ENCODE measurements at regions not wholly inside any gene's neighbourhood (a gene's known extent, or its start where the extent isn't known, plus 50 kb on each side); places are given as distances from the start of the nearest gene placed in this dataset.

- Histone ChIP-seq H3K36me3 (no peaks in the 10 kb centered on the region), H3K27me3 (no peaks in the 10 kb centered on the region), H3K4me3 (no peak overlapping the region), H3K4me1 (no peaks in the 10 kb centered on the region), H3K9me3 (no peaks in the 10 kb centered on the region), H3K27ac (no peak overlapping the region)
- WGBS, 5 donors, result 79 to 90% (median 86%) methylated on average over 1 of the region's 1 CpG
- intact Hi-C loops (cut with DNase I; ENCODE audit: low total_unique reads), result no loop called here
- DNase-seq, result no peak
- TF ChIP-seq POLR2A (IDR thresholded peaks at IDR 0.05) (no peak), POLR2AphosphoS5 (IDR thresholded peaks at IDR 0.05) (no peak), CTCF (IDR thresholded peaks at IDR 0.05) (no peak), EP300 (IDR thresholded peaks at IDR 0.05) (no peak)
Measured at GRCh38 chr7:136079066-136079465, 101.9 kb upstream of the MTPN start.

DNA sequence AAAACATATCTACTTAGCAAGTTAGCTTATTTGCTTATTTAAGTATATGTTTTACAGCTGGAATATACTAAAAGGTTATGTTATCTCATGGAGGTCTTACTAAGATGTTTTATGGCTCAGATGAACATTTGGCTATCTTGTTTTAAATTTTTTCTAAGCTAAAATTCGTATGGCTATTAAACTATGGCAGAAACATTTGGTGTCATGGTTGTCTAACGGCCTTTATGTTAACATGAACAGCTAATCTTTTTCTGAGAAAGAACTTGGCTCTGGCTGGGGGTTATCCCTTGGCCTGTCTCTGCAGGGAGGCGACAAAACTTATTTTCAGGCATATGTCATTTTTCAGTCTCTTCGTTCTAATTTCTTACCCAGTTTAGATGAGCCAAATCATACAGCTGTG is 101.5 kb upstream of the MTPN start:
- 61 to 75% (median 70%) methylated on average over 4 of the region's 4 CpGs for WGBS, 5 donors
- intact Hi-C loops (cut with DNase I; ENCODE audit: low total_unique reads), result no loop called here
- no peak for DNase-seq
- H3K4me3 ChIP-seq, result no peak overlapping the region
- no peak overlapping the region for H3K27ac ChIP-seq
- H3K4me1 ChIP-seq, result no peaks in the 10 kb centered on the region
- no peaks in the 10 kb centered on the region for H3K27me3 ChIP-seq
- no peaks in the 10 kb centered on the region for H3K9me3 ChIP-seq
- TF ChIP-seq CTCF (IDR thresholded peaks at IDR 0.05) (no peak), POLR2AphosphoS5 (IDR thresholded peaks at IDR 0.05) (no peak), POLR2A (IDR thresholded peaks at IDR 0.05) (no peak)
- no peaks in the 10 kb centered on the region for H3K36me3 ChIP-seq

GRCh38 chr7:136076954-136077353 is 99.8 kb upstream of the MTPN start:
- no peak for DNase-seq
- WGBS, 5 donors, result 68 to 92% (median 81%) methylated on average over 2 of the region's 2 CpGs
- no peak overlapping the region for H3K4me3 ChIP-seq
- no peaks in the 10 kb centered on the region for H3K27me3 ChIP-seq
- TF ChIP-seq POLR2A (IDR thresholded peaks at IDR 0.05), result no peak
- no peak overlapping the region for H3K27ac ChIP-seq
- H3K36me3 ChIP-seq, result no peaks in the 10 kb centered on the region
- H3K4me1 ChIP-seq, result no peaks in the 10 kb centered on the region
- intact Hi-C loops (cut with DNase I; ENCODE audit: low total_unique reads), result no loop called here
- H3K9me3 ChIP-seq, result no peaks in the 10 kb centered on the region

- Histone ChIP-seq H3K4me1 (no peaks in the 10 kb centered on the region), H3K4me3 (no peak overlapping the region), H3K27ac (no peak overlapping the region), H3K9me3 (no peaks in the 10 kb centered on the region), H3K27me3 (no peaks in the 10 kb centered on the region), H3K36me3 (no peaks in the 10 kb centered on the region)
- intact Hi-C loops (cut with DNase I; ENCODE audit: low total_unique reads), result no loop called here
- 11 to 36% (median 23%) methylated on average over 2 of the region's 2 CpGs for WGBS, 5 donors
- TF ChIP-seq CTCF (IDR thresholded peaks at IDR 0.05) (no peak), POLR2AphosphoS5 (IDR thresholded peaks at IDR 0.05) (no peak), POLR2A (IDR thresholded peaks at IDR 0.05) (no peak), EP300 (IDR thresholded peaks at IDR 0.05) (no peak)
- DNase-seq, result no peak
Measured at GRCh38 chr7:136074843-136075242, 97.7 kb upstream of the MTPN start.

DNA sequence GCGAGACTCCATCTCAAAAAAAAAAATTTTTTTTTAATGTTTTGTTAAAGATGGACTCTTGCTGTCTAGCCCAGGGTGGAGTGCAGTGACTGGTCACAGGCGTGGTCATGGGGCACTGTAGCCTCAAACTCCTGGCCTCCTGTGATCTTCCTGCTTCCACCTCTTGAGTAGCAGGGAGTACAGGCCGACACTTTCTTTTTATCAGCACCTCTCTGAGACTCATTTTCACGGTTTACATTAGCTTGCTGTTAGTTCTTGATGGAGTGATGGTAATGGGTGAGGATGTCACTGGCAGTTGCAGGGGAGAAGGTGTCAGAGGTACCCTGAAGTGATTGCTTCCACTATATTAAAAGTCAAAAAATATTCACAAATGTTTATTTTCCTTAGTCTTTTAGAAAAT is 95.3 kb upstream of the MTPN start:
- Histone ChIP-seq H3K4me1 (no peaks in the 10 kb centered on the region), H3K36me3 (no peaks in the 10 kb centered on the region), H3K27me3 (no peaks in the 10 kb centered on the region), H3K4me3 (no peak overlapping the region), H3K27ac (no peak overlapping the region), H3K9me3 (no peaks in the 10 kb centered on the region)
- TF ChIP-seq POLR2AphosphoS5 (IDR thresholded peaks at IDR 0.05), result no peak
- TF ChIP-seq CTCF (IDR thresholded peaks at IDR 0.05), result no peak
- no peak for TF ChIP-seq POLR2A (IDR thresholded peaks at IDR 0.05)
- no peak for TF ChIP-seq EP300 (IDR thresholded peaks at IDR 0.05)
- intact Hi-C loops (cut with DNase I; ENCODE audit: low total_unique reads), result no loop called here
- 54 to 64% (median 59%) methylated on average over 4 of the region's 4 CpGs for WGBS, 5 donors
- DNase-seq, result no peak

All from stomach (tissue), 8 donors.